ENCODE measurements at regions not wholly inside any gene's neighbourhood (a gene's known extent, or its start where the extent isn't known, plus 50 kb on each side); places are given as distances from the start of the nearest gene placed in this dataset.

GRCh38 chr19:34109596-34109995 lies 62.7 kb upstream of the LSM14A start:
- no peaks in the 10 kb centered on the region for H3K36me3 ChIP-seq (ENCODE audit: insufficient read depth, low read length)
- no peaks in the 10 kb centered on the region for H3K9me2 ChIP-seq (ENCODE audit: insufficient read depth, low read length)
- no peaks in the 10 kb centered on the region for H4K20me1 ChIP-seq (ENCODE audit: insufficient read depth, low read length)
- no peaks in the 10 kb centered on the region for H3K4me1 ChIP-seq (ENCODE audit: insufficient read depth, low read length, poor library complexity, severe bottlenecking)
- H3K79me2 ChIP-seq (ENCODE audit: insufficient read depth, low read depth, low read length), result no peaks in the 10 kb centered on the region
- ChIA-PET POLR2A (no interaction called here), CTCF (ENCODE audit: unreplicated experiment) (no interaction called here)
- no peak overlapping the region for H2AFZ ChIP-seq (ENCODE audit: low read length)
- TF ChIP-seq CTCF (conservative IDR thresholded peaks at IDR 0.05; ENCODE audit: low read length) (no peak), EZH2phosphoT487 (IDR thresholded peaks at IDR 0.05; ENCODE audit: borderline replicate concordance, low read depth, low read length) (no peak)
- intact Hi-C loops (cut with micrococcal nuclease; ENCODE audit: unreplicated experiment), result no loop called here
- no peak for DNase-seq (ENCODE audit: low spot score)
- no peak overlapping the region for H3K4me2 ChIP-seq (ENCODE audit: low read length)
- H3K27ac ChIP-seq (ENCODE audit: low read depth, low read length, poor library complexity, severe bottlenecking), result no peak overlapping the region
- no peaks in the 10 kb centered on the region for H3K9me3 ChIP-seq (ENCODE audit: low read length)
- H3K4me3 ChIP-seq (ENCODE audit: low read depth, low read length, poor library complexity, severe bottlenecking), result no peak overlapping the region
- no TSS peak for BruUV-seq (replicated peaks)

DNA sequence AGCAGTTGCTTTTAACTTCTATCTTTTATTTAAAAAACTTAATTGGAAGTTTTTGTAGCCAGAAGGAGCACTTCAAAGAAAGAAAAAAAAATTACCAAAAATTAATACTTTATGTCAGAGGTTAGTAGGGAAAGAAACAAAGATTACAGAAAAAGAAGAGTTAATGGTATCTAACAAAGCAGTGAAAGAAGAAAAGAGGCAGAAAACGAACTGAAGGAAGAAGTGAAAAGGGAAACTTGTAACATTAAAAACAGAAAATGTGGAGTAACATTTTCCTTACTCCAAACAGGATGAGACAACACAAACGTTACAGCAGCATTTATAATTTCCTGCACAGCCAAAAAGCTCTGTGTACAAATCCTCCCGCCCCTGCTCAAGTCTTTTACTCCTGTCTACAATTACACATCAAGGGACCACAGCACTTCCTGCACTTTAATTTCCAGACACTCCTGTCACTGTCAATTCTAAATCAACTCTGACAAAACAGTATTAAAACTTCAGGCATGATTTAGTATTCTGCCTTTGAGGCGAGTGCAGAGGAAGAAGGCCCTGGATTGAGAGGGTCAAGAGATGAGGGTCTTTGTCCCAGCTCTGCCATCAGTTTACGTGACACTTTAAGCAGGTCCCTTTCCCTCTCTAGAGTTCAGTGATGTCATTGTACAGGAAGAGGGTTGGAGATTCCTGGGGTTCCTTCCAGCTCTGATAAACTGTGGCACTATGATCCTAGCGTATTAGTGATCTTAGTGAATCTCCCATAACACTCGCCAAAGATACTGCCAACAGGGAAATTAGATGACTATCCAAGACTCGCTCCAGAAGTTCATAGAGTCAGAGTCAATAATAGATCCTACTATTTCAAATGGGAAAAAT lies 53.2 kb upstream of the LSM14A start:
- Histone ChIP-seq H4K20me1 (ENCODE audit: insufficient read depth, low read length) (no peaks in the 10 kb centered on the region), H3K4me3 (ENCODE audit: low read depth, low read length, poor library complexity, severe bottlenecking) (no peak overlapping the region), H3K79me2 (ENCODE audit: insufficient read depth, low read depth, low read length) (no peaks in the 10 kb centered on the region), H3K9me2 (ENCODE audit: insufficient read depth, low read length) (no peaks in the 10 kb centered on the region), H3K27ac (ENCODE audit: low read depth, low read length, poor library complexity, severe bottlenecking) (no peak overlapping the region), H3K36me3 (ENCODE audit: insufficient read depth, low read length) (no peaks in the 10 kb centered on the region), H3K4me2 (ENCODE audit: low read length) (no peak overlapping the region), H3K4me1 (ENCODE audit: insufficient read depth, low read length, poor library complexity, severe bottlenecking) (no peaks in the 10 kb centered on the region), H3K9me3 (ENCODE audit: low read length) (no peaks in the 10 kb centered on the region), H2AFZ (ENCODE audit: low read length) (no peak overlapping the region)
- ChIA-PET CTCF (ENCODE audit: unreplicated experiment) (interaction anchor here (1.0 kb wide), 1 partner anchor 27 kb away, joined by 3 read pairs; no protein-coding TSS in a partner anchor), POLR2A (no interaction called here)
- TF ChIP-seq CTCF (conservative IDR thresholded peaks at IDR 0.05; ENCODE audit: low read length) (no peak), EZH2phosphoT487 (IDR thresholded peaks at IDR 0.05; ENCODE audit: borderline replicate concordance, low read depth, low read length) (no peak)
- intact Hi-C loops (cut with micrococcal nuclease; ENCODE audit: unreplicated experiment), result no loop called here
- no peak for DNase-seq (ENCODE audit: low spot score)
- no TSS peak for BruUV-seq (replicated peaks)

- no peak for DNase-seq (ENCODE audit: low spot score)
- no peak overlapping the region for H3K27ac ChIP-seq (ENCODE audit: low read depth, low read length, poor library complexity, severe bottlenecking)
- H3K4me2 ChIP-seq (ENCODE audit: low read length), result no peak overlapping the region
- BruUV-seq (replicated peaks), result no TSS peak
- no peaks in the 10 kb centered on the region for H3K9me3 ChIP-seq (ENCODE audit: low read length)
- no peaks in the 10 kb centered on the region for H3K4me1 ChIP-seq (ENCODE audit: insufficient read depth, low read length, poor library complexity, severe bottlenecking)
- no peaks in the 10 kb centered on the region for H3K79me2 ChIP-seq (ENCODE audit: insufficient read depth, low read depth, low read length)
- H3K36me3 ChIP-seq (ENCODE audit: insufficient read depth, low read length), result no peaks in the 10 kb centered on the region
- ChIA-PET POLR2A (no interaction called here), CTCF (ENCODE audit: unreplicated experiment) (interaction anchor here (1.0 kb wide), 1 partner anchor 26 kb away, joined by 3 read pairs; no protein-coding TSS in a partner anchor)
- intact Hi-C loops (cut with micrococcal nuclease; ENCODE audit: unreplicated experiment), result loop anchor here (10.0 kb wide), 2 partner anchors 105 to 225 kb away; no protein-coding TSS in a partner anchor
- no peaks in the 10 kb centered on the region for H3K9me2 ChIP-seq (ENCODE audit: insufficient read depth, low read length)
- H3K4me3 ChIP-seq (ENCODE audit: low read depth, low read length, poor library complexity, severe bottlenecking), result no peak overlapping the region
- H4K20me1 ChIP-seq (ENCODE audit: insufficient read depth, low read length), result no peaks in the 10 kb centered on the region
- TF ChIP-seq CTCF (conservative IDR thresholded peaks at IDR 0.05; ENCODE audit: low read length) (no peak), EZH2phosphoT487 (IDR thresholded peaks at IDR 0.05; ENCODE audit: borderline replicate concordance, low read depth, low read length) (no peak)
- no peak overlapping the region for H2AFZ ChIP-seq (ENCODE audit: low read length)
Observed at GRCh38 chr19:34120141-34120540, 52.2 kb upstream of the LSM14A start.

Data from OCI-LY7 (cell line).